T-helper 1 cell (primary cell): ENCODE measurements at regions not wholly inside any gene's neighbourhood (a gene's known extent, or its start where the extent isn't known, plus 50 kb on each side); places are given as distances from the start of the nearest gene placed in this dataset.

ENCODE experiments used
- DNase-seq, 5 donors: peaks; one replicate each; pipeline ENCODE4 v3.0.0-alpha.2; 2012 to 2020

DNA sequence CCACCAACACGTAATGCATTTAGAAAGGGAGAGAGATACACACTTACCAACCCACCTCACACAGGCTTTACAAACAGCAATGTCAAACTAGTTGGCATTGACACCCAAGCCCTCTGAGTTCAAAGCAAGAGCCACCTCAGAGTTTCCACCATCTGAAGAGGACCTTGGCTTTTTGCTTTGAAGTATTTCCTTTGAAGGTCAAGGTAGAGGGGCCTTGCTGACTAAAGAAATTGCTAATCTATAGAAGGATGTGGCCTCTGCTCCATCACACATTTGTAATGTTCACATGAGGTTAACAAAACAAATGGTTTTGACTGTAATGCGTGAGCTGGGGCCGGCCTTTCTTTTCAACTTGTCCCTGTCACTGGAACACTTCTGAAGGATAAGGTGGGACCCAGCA is 117.7 kb downstream of the POLR2M start:
- peak in 1 of 5 donors; percentile 1 for DNase-seq

DNA sequence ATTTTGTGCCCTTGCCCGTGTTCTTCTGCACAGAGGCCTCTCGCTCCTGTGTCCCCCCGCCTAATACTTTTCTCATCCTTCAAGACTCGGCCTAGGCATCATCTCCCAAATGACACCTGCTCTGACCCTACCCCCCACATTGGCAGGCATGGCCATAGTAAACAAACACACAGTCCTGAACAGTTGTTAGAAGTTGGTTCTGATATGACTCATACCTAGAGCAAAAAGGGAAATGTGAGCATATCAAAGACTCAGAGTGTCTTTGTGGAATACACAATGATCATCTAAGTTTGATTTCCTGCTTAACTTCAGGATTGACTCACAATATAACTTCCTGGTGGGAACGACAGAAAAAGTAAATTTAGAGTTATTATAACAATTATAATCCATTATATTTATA is 120.5 kb downstream of the POLR2M start:
- peak in 1 of 5 donors; percentile 32 for DNase-seq

- no peak for DNase-seq
Observed at GRCh38 chr15:57827971-57828370, 121.5 kb downstream of the POLR2M start.

- DNase-seq = no peak
Observed at GRCh38 chr15:57832183-57832582, 125.7 kb downstream of the POLR2M start.

- DNase-seq = no peak
Observed at GRCh38 chr15:57835119-57835518, 128.6 kb downstream of the POLR2M start.

- DNase-seq = no peak
Observed at GRCh38 chr15:57849317-57849716, 142.8 kb downstream of the POLR2M start.

DNA sequence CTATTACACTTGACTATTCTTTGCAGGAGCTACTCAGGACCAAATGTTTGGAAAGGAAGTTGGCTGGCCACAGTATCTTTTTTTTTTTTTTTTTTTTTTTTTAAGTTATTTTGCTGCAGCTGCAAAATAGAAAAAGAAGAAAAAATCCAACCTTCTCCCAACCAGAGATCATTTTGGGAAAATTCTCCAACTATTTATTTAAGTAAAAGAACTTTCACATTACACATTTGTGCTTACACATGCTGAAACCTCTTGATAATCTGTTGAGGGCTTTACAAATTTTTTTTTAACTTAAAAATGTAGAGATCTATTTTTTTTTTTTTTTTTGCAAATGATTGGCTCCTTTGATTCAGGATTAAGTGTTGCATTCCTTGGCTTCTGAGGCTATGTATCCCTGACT is 148.0 kb downstream of the POLR2M start:
- DNase-seq = no peak

- no peak for DNase-seq
Observed at GRCh38 chr15:57857871-57858270, 151.4 kb downstream of the POLR2M start.

- no peak for DNase-seq
Observed at GRCh38 chr15:57859130-57859685, 152.7 kb downstream of the POLR2M start.

DNA sequence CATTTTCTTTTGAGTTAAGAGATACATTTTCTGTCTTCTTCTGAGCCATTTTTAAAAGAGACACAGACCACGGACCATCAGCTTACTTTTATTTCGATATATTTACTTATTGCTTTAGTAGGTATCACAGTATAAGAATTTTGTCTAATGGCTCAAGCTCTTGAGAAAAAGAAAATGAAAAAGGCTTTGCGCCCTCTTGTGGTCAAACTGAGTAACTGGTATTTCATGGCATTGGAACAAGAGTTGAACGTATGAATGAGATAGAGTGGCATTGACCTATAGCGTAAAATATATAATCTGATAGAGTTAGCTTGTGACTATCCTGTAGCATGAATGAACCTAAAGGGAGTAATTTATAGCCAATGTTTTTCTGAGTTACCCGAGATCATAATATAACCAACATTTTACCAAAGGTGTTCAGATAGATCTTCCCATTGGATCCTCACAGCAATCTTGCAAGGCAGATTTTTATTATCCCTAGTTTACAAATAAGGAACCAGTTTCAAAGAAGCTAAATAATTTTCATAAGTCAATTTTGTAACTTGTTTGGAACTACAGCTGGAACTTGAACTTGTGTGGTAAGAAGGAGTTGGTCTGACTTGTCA is 154.6 kb downstream of the POLR2M start:
- peak in 2 of 5 donors; percentile 15 to 52 for DNase-seq

DNA sequence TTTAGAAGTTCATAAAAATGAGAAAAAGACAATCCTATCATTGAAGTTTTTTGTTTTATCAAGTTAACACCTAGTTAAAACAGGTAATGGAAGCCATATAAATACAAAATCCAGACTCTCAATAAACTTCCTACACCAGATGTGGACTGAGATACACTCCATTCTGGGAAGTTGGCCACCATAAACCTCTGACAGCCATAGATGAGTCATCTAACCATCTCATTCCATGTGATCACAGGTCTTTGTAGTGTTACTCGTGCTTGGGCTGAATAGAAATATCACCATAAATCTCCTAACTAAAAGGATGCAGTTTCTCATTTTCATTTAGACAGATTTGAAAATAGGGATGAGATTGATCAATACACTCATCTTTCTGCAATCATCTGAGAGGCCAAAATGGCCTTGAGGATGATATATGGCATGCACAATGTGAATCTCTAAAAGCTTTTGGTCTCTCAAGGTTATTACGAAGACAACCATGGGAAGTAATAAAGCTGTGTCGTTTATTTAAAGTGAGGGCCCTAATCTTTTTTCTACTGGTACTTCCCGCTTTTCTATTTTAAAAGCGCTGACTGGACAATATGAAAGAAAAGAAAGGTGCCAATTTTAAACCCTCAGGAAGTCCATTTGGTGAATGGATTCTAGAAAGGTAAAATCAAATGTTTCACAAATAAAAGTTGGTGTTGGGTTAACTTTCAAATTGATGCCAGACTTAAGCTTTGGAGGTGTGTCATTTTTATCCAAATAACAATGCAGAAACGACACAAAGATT is 155.5 kb downstream of the POLR2M start:
- DNase-seq = no peak

- no peak for DNase-seq
Observed at GRCh38 chr15:57862761-57863160, 156.2 kb downstream of the POLR2M start.

- no peak for DNase-seq
Observed at GRCh38 chr15:57865294-57865693, 158.8 kb downstream of the POLR2M start.

DNA sequence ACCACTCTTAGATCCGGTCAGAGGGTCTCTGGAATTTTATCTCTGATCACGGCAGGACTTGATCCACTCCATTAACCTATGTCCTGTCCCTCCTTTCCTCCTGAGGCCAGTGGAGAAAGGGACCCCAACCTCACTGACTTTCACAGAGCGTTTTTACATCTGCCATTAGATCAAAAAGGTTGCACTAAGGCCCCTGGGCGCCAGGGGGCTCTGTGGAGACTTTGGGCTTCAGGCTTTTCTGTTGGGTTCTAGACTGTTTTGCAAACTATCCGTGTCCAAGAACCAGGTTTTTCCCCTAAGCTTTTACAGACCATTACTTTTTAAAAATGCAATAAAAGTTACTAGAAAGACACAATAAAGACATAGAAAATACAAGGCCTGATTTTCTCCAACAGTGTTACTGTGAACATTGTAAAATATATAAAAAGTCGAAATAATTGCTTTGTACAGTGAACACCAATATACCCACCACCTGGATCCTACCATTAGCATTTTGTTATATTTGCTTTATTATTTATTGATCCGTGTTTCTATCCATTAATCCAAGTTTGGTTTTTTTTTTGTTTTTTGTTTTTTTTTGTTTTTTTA is 159.7 kb downstream of the POLR2M start:
- DNase-seq = peak in 3 of 5 donors; percentile 5 to 40 (median 21)

- DNase-seq = no peak
Observed at GRCh38 chr15:57867970-57868798, 161.7 kb downstream of the POLR2M start.

DNA sequence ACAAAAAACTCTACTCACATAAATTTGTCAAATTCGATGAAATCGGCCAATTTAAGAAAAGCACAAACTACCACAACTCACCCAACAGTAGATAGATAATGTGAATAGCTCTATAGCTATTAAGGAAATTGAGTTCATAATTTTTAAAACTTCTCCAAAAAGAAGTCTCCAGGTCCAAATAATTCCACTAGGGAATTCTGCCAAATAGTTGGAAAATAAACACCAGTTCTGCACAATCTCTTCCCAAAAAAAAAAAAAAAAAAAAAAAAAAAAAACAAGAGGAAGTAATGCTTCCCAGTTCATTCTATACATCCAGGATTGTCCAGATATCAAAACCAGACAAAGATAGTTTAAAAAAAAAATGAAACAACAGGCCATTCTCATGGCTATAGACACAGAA is 164.2 kb downstream of the POLR2M start:
- DNase-seq = no peak

- no peak for DNase-seq
Observed at GRCh38 chr15:57872281-57873030, 165.9 kb downstream of the POLR2M start.

DNA sequence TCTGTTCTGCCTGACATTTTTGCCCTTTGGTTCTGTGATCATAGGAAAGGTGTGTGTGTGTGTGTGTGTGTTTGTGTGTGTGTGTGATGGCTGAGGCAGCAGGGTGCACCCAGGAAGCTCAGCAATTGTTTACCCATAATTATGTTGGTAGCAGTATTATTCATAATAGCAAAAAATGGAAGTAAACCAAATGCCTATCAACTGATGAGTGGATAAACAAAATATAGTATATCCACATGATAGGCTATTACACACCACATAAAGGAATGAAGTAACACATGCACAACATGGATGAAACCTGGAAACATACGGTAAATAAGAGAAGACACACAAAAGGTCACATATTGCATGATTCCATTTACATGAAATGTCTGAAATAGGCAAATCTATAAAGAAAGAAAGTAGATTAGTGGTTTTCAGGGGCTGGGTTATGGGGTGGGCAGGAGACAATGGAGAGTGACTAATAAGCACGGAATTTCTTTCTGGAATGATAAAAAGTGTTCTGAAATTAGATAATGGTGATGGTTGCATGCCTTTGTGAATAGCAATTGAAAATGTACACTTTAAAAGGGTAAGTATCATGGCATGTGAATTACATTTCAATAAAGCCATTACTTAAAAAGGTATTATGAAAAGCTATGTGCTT is 167.2 kb downstream of the POLR2M start:
- DNase-seq = no peak

DNA sequence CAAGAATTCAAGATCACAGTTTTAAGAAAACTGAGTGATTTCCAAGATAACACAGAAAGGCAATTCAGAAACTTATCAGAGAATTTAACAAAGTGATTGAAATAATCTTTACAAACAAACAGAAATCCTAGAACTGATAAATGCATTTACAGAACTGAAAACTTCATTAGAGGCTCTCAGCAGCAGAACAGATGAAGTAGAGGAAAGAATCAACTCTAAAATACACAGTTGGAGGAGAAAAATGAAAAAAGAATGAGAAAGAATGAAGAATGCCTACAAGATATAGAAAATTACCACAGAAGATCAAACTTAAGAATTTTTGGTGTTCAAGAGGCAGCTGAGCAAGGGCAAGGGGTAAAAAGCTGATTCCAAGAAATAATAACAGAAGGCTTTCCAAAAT is 168.8 kb downstream of the POLR2M start:
- DNase-seq = no peak

DNA sequence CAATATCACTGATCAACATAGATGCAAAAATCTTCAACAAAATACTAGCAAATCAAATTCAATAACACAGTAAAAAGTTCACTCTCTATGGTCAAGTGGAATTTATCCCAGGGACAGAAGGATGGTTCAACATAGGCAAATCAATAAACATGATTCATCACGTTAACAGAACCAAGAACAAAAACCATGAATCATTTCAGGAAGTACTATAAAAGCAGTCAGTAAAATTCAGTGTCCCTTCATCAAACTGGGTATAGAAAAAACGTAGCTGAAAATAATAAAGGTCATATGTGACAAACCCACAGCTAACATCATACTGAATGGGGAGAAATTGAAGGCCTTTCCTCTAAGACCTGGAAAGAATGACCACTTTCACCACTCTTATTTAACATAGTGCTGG is 172.1 kb downstream of the POLR2M start:
- no peak for DNase-seq

DNA sequence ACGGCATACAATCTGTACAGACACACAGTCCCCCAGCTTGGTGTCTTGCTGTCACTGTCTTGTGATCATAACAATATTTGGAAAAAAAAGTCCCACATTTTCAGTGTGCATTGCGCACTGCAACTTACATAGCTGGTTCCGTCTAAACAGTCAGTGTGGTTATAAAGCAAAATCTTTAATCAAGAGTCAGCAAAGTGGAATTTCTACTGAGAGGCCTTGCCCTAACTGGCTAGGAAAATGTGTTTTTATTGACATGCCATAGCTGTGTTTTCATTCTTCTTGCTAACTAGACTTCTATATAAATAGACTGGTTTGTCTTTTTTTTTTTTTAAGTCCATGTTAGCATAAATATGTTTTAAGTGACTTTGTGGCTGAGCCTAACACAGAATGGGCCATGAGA is 174.8 kb downstream of the POLR2M start:
- DNase-seq = no peak

DNA sequence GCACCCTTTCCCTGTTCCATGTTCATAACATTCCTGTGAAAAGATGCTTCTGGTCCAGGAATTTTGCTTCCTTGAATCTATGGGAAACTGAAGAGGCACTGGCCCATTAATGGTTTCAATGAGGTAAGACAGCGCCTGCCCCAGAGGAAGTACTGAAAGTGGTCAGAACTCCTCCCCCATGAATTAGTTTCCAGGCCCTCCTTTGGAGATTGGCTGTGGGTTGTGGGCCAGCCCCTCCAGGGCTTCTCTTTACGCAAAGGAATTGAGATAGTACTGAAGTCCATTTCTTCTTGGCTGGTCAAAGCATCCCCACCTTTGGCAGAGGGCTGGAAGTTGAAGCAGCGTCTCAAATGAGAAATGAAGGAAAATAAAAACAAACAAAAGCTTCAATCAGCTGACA is 175.5 kb downstream of the POLR2M start:
- no peak for DNase-seq
